MM.1S (cell line): ENCODE measurements at regions not wholly inside any gene's neighbourhood (a gene's known extent, or its start where the extent isn't known, plus 50 kb on each side); places are given as distances from the start of the nearest gene placed in this dataset.

ENCODE experiments used
- DNase-seq: peaks from one replicate; pipeline ENCODE4 v3.0.0-alpha.2; 2015
- H2AFZ ChIP-seq: fragments of 300-600 bp; sonication (generic); 2 replicates; pipeline ENCODE4 v1.6.0; 2016; ENCODE audit warnings: antibody characterized with exemption, low read length
- H3F3A ChIP-seq: fragments of 300-600 bp; sonication (generic); 2 replicates; pipeline ENCODE4 v1.6.1; 2016; ENCODE audit warnings: mild to moderate bottlenecking, antibody characterized with exemption, low read length, moderate library complexity, mixed read lengths; ENCODE audit not compliant: insufficient read depth
- H3K27ac ChIP-seq: fragments of 300-600 bp; sonication (generic); 2 replicates; pipeline ENCODE4 v1.5.1; 2016; ENCODE audit warnings: mild to moderate bottlenecking, low read length
- H3K27me3 ChIP-seq: fragments of 300-600 bp; sonication (generic); replicated peaks from 2 replicates; pipeline ENCODE4 v1.6.0; 2016; ENCODE audit warnings: low read length; ENCODE audit not compliant: insufficient read depth
- H3K36me3 ChIP-seq: fragments of 300-600 bp; sonication (generic); replicated peaks from 2 replicates; pipeline ENCODE4 v1.6.1; 2016; ENCODE audit warnings: mild to moderate bottlenecking, low read length, mixed read lengths; ENCODE audit not compliant: insufficient read depth
- H3K4me1 ChIP-seq: fragments of 300-600 bp; sonication (generic); 2 replicates; pipeline ENCODE4 v1.6.1; 2016; ENCODE audit warnings: low read length, mixed read lengths
- H3K4me2 ChIP-seq: fragments of 300-600 bp; sonication (generic); 2 replicates; pipeline ENCODE4 v1.6.0; 2016; ENCODE audit warnings: low read depth, low read length
- H3K4me3 ChIP-seq: fragments of 300-600 bp; sonication (generic); 2 replicates; pipeline ENCODE4 v1.5.1; 2016; ENCODE audit warnings: low read length, mixed read lengths
- H3K79me2 ChIP-seq: fragments of 300-600 bp; sonication (generic); 2 replicates; pipeline ENCODE4 v1.6.1; 2016; ENCODE audit warnings: mixed run types, low read length, mixed read lengths
- H3K9ac ChIP-seq: fragments of 300-600 bp; sonication (generic); 2 replicates; pipeline ENCODE4 v1.6.1; 2016; ENCODE audit warnings: low read length, mixed read lengths
- H3K9me2 ChIP-seq: fragments of 300-600 bp; sonication (generic); replicated peaks from 2 replicates; pipeline ENCODE4 v1.6.1; 2016; ENCODE audit warnings: mild to moderate bottlenecking, low read length, mixed read lengths; ENCODE audit not compliant: insufficient read depth
- H3K9me3 ChIP-seq: fragments of 300-600 bp; sonication (generic); replicated peaks from 2 replicates; pipeline ENCODE4 v1.6.1; 2016; ENCODE audit warnings: mild to moderate bottlenecking, low read length, mixed read lengths; ENCODE audit not compliant: insufficient read depth
- H4K20me1 ChIP-seq: fragments of 300-600 bp; sonication (generic); 2 replicates; pipeline ENCODE4 v1.6.1; 2016; ENCODE audit warnings: mild to moderate bottlenecking, low read length, moderate library complexity, mixed read lengths; ENCODE audit not compliant: insufficient read depth
- EZH2 ChIP-seq: fragments of 300-600 bp; sonication (generic); optimal IDR thresholded peaks from 2 replicates; pipeline ENCODE3; 2017; ENCODE audit warnings: low read depth, mild to moderate bottlenecking, antibody characterized with exemption, low read length, mixed read lengths
- EZH2phosphoT487 ChIP-seq: fragments of 300-600 bp; sonication (generic); IDR thresholded peaks from 2 replicates; pipeline ENCODE4 v1.6.1; 2018; ENCODE audit warnings: antibody characterized with exemption, low read length
- TF ChIP-seq, protein P1 (sequence below): fragments of 300-600 bp; sonication (generic); IDR thresholded peaks from 2 replicates; pipeline ENCODE4 v1.5.1; 2016; ENCODE audit warnings: antibody characterized with exemption, low read length, mixed read lengths

DNA sequence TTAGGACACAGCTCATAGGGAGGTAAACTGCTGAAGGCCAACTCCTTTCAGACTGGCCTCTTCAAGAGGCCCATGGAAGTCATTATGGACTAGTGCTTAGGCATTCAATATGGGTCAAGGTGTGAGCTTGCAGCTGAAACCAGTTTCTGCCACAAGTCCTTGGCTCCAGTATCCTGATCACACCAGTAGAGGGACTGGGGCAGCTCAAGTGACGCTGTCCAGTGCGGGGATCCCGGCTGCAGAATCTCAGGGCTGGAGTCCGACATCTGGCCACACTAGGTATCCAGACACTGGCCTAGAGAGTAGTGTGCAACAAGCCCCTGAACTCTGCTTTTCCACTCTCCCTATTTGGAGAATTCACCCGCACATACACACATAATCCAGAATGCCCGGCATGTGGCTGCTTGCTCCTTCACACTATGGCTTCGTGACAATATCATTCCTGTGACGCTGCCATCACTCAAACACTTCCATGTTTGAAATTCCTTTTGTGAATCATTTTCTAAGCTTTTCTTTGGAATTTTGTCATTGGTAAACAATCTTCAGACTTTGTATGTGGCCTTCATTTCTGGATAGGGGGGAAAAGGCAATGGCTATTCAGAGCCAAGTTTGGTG, 425.1 kb downstream of the EFNB2 start:
- Histone ChIP-seq H3K9ac (no peak overlapping the region), H3F3A (no peaks in the 10 kb centered on the region), H3K4me1 (no peaks in the 10 kb centered on the region), H3K79me2 (no peaks in the 10 kb centered on the region), H3K27ac (no peak overlapping the region), H3K27me3 (no peaks in the 10 kb centered on the region), H3K4me2 (no peak overlapping the region), H4K20me1 (no peaks in the 10 kb centered on the region), H3K9me2 (no peaks in the 10 kb centered on the region), H3K36me3 (no peaks in the 10 kb centered on the region), H2AFZ (no peak overlapping the region), H3K4me3 (no peak overlapping the region), H3K9me3 (no peaks in the 10 kb centered on the region)
- no peak for TF ChIP-seq EZH2phosphoT487
- TF ChIP-seq, protein P1, sequence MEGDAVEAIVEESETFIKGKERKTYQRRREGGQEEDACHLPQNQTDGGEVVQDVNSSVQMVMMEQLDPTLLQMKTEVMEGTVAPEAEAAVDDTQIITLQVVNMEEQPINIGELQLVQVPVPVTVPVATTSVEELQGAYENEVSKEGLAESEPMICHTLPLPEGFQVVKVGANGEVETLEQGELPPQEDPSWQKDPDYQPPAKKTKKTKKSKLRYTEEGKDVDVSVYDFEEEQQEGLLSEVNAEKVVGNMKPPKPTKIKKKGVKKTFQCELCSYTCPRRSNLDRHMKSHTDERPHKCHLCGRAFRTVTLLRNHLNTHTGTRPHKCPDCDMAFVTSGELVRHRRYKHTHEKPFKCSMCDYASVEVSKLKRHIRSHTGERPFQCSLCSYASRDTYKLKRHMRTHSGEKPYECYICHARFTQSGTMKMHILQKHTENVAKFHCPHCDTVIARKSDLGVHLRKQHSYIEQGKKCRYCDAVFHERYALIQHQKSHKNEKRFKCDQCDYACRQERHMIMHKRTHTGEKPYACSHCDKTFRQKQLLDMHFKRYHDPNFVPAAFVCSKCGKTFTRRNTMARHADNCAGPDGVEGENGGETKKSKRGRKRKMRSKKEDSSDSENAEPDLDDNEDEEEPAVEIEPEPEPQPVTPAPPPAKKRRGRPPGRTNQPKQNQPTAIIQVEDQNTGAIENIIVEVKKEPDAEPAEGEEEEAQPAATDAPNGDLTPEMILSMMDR: no peak
- TF ChIP-seq EZH2: no peak
- no peak for DNase-seq

DNA sequence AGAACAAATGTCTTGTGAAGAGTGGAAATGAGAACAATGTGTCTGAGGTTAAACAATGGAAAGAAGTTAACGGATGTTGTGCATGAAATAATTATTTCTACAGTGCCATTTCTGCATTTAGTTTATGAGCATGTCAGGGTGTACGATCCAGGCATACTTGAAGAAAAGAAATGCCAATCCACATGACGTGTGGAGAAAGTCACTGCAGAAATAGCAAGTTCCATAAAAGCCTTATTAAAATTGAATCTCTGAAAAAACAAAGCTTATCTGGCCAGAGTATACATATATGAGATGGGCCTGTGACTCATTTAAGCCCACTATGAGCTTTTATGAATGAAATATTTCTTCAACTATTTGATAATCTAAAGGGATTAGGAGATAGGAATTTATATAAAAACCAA, 426.1 kb downstream of the EFNB2 start:
- TF ChIP-seq EZH2: no peak
- no peak for TF ChIP-seq EZH2phosphoT487
- TF ChIP-seq, protein P1: no peak
- DNase-seq: no peak
- Histone ChIP-seq H3K27me3 (no peaks in the 10 kb centered on the region), H3K4me2 (no peak overlapping the region), H3F3A (no peaks in the 10 kb centered on the region), H3K9me2 (no peaks in the 10 kb centered on the region), H3K9me3 (no peaks in the 10 kb centered on the region), H2AFZ (no peak overlapping the region), H3K9ac (no peak overlapping the region), H3K79me2 (no peaks in the 10 kb centered on the region), H3K27ac (no peak overlapping the region), H4K20me1 (no peaks in the 10 kb centered on the region), H3K4me1 (no peaks in the 10 kb centered on the region), H3K36me3 (no peaks in the 10 kb centered on the region), H3K4me3 (no peak overlapping the region)

DNA sequence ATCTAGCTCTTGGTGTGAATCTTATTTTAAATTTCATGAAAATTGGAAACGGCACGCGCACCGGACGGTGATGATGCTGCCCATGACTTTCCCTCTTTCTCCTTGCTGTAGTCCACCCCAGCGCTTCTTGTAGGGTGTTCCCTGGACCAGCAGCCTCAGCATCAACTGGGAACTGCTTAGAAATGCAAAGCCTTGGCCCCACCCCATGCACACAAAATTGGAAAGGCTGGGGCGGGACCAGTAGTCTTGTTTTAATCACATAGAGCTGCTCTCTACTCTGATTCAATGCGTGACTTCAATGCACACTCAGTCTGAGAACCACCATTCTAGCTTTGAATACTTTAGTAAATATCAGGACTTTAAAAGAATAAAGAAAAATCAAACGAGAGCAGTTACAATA, 427.1 kb downstream of the EFNB2 start:
- no peaks in the 10 kb centered on the region for H3K79me2 ChIP-seq
- no peak overlapping the region for H3K9ac ChIP-seq
- no peak for DNase-seq
- H3K9me3 ChIP-seq: no peaks in the 10 kb centered on the region
- H3K4me2 ChIP-seq: no peak overlapping the region
- H4K20me1 ChIP-seq: no peaks in the 10 kb centered on the region
- H2AFZ ChIP-seq: no peak overlapping the region
- no peaks in the 10 kb centered on the region for H3K9me2 ChIP-seq
- no peaks in the 10 kb centered on the region for H3F3A ChIP-seq
- H3K4me1 ChIP-seq: no peaks in the 10 kb centered on the region
- TF ChIP-seq EZH2phosphoT487 (no peak), EZH2 (no peak)
- TF ChIP-seq, protein P1: no peak
- H3K27ac ChIP-seq: no peak overlapping the region
- no peak overlapping the region for H3K4me3 ChIP-seq
- no peaks in the 10 kb centered on the region for H3K36me3 ChIP-seq
- no peaks in the 10 kb centered on the region for H3K27me3 ChIP-seq
